Fibroblast of lung (primary cell): ENCODE measurements at regions not wholly inside any gene's neighbourhood (a gene's known extent, or its start where the extent isn't known, plus 50 kb on each side); places are given as distances from the start of the nearest gene placed in this dataset.

Experiments
- DNase-seq, 2 donors: peaks; one replicate each; pipeline versions ENCODE4 v3.0.0 to v3.0.0-alpha.2; 2010; ENCODE audit warnings: low read depth in 2 of 2
- H2AFZ ChIP-seq: 2 replicates; pipeline ENCODE4 v1.5.1; 2012; ENCODE audit warnings: low read length, control low read depth, inconsistent platforms
- H3K27ac ChIP-seq: 2 replicates; pipeline ENCODE4 v1.5.1; 2011; ENCODE audit warnings: low read length, control low read depth; ENCODE audit not compliant: insufficient read depth
- H3K27me3 ChIP-seq: 2 replicates; pipeline ENCODE4 v1.5.1; 2011; ENCODE audit warnings: mild to moderate bottlenecking, low read length; ENCODE audit not compliant: control insufficient read depth, insufficient read depth
- H3K36me3 ChIP-seq: 2 replicates; pipeline ENCODE4 v1.5.1; 2011; ENCODE audit warnings: low read length; ENCODE audit not compliant: control insufficient read depth, insufficient read depth
- H3K4me1 ChIP-seq: 2 replicates; pipeline ENCODE4 v1.5.1; 2011; ENCODE audit warnings: low read length; ENCODE audit not compliant: control insufficient read depth, insufficient read depth; ENCODE audit errors: extremely low read depth
- H3K4me2 ChIP-seq: 2 replicates; pipeline ENCODE4 v1.5.1; 2011; ENCODE audit warnings: low read length, control low read depth; ENCODE audit not compliant: insufficient read depth; ENCODE audit errors: extremely low read depth
- H3K4me3 ChIP-seq, 4 experiments: fragments of 200-600 bp in 1 of 4; sonication (generic) in 1 of 4; replicated peaks in 1 of 4; 2 replicates each; pipeline ENCODE4 v1.5.1; 2011 to 2016; ENCODE audit warnings: low read length in 4 of 4, low read depth in 3 of 4, mild to moderate bottlenecking in 3 of 4, control low read depth in 2 of 4, inconsistent platforms in 1 of 4, mixed read lengths in 1 of 4; ENCODE audit not compliant: insufficient read depth in 1 of 4; ENCODE audit errors: control extremely low read depth in 1 of 4
- H3K79me2 ChIP-seq: 2 replicates; pipeline ENCODE4 v1.5.1; 2012; ENCODE audit warnings: mild to moderate bottlenecking, low read length, inconsistent platforms; ENCODE audit not compliant: control insufficient read depth, insufficient read depth
- H3K9ac ChIP-seq: 2 replicates; pipeline ENCODE4 v1.5.1; 2011; ENCODE audit warnings: mild to moderate bottlenecking, low read length, control low read depth; ENCODE audit not compliant: insufficient read depth
- H3K9me3 ChIP-seq: 2 replicates; pipeline ENCODE4 v1.5.1; 2012; ENCODE audit warnings: low read depth, low read length; ENCODE audit not compliant: control insufficient read depth, insufficient read depth
- H4K20me1 ChIP-seq: 2 replicates; pipeline ENCODE4 v1.5.1; 2011; ENCODE audit warnings: low read length; ENCODE audit not compliant: control insufficient read depth, insufficient read depth; ENCODE audit errors: extremely low read depth
- CTCF ChIP-seq, 2 donors: IDR thresholded peaks in 1 of 2; conservative IDR thresholded peaks in 1 of 2; 1 replicate in 1 of 2; 2 replicates in 1 of 2; pipeline ENCODE4 v1.5.1; 2011 to 2012; ENCODE audit warnings: low read length in 2 of 2, control low read depth in 1 of 2, inconsistent platforms in 1 of 2, low read depth in 1 of 2, mild to moderate bottlenecking in 1 of 2
- EZH2 ChIP-seq: IDR thresholded peaks from 2 replicates; pipeline ENCODE4 v1.5.1; 2012; ENCODE audit warnings: low read length, control low read depth, mild to moderate bottlenecking; ENCODE audit errors: missing control alignments

- Histone ChIP-seq H3K79me2 (no peaks in the 10 kb centered on the region), H2AFZ (no peak overlapping the region), H4K20me1 (no peaks in the 10 kb centered on the region), H3K27ac (no peak overlapping the region), H3K9me3 (no peaks in the 10 kb centered on the region), H3K4me3 (no peak overlapping the region), H3K27me3 (no peaks in the 10 kb centered on the region), H3K9ac (no peak overlapping the region), H3K4me1 (peaks cover 2% of the 10 kb centered on the region), H3K36me3 (no peaks in the 10 kb centered on the region), H3K4me2 (no peak overlapping the region)
- TF ChIP-seq CTCF (conservative IDR thresholded peaks at IDR 0.05 in 1 of 2, IDR thresholded peaks at IDR 0.05 in 1 of 2; ENCODE audit: low read depth in 1 of 2, low read length in 2 of 2) = no peak
- no peak for TF ChIP-seq EZH2
- DNase-seq = no peak
Measured at GRCh38 chr10:89095701-89096391, 105.2 kb downstream of the FAS start.

GRCh38 chr10:89093728-89094127, 103.1 kb downstream of the FAS start:
- Histone ChIP-seq H3K27me3 (no peaks in the 10 kb centered on the region), H2AFZ (no peak overlapping the region)

GRCh38 chr10:89092981-89093380, 102.4 kb downstream of the FAS start:
- Histone ChIP-seq H3K27me3 (no peaks in the 10 kb centered on the region), H3K79me2 (no peaks in the 10 kb centered on the region), H3K4me2 (no peak overlapping the region), H3K4me1 (peaks cover 3% of the 10 kb centered on the region), H3K27ac (no peak overlapping the region), H3K9ac (no peak overlapping the region), H3K4me3 (no peak overlapping the region), H4K20me1 (no peaks in the 10 kb centered on the region), H3K36me3 (no peaks in the 10 kb centered on the region), H3K9me3 (no peaks in the 10 kb centered on the region), H2AFZ (no peak overlapping the region)
- no peak for TF ChIP-seq CTCF (conservative IDR thresholded peaks at IDR 0.05 in 1 of 2, IDR thresholded peaks at IDR 0.05 in 1 of 2; ENCODE audit: low read depth in 1 of 2, low read length in 2 of 2)
- no peak for TF ChIP-seq EZH2
- no peak for DNase-seq

More at GRCh38 chr10:89093728-89094127, 103.1 kb downstream of the FAS start:
- H4K20me1 ChIP-seq = no peaks in the 10 kb centered on the region
- TF ChIP-seq CTCF (conservative IDR thresholded peaks at IDR 0.05 in 1 of 2, IDR thresholded peaks at IDR 0.05 in 1 of 2; ENCODE audit: low read depth in 1 of 2, low read length in 2 of 2) = no peak
- TF ChIP-seq EZH2 = no peak
- peaks cover 3% of the 10 kb centered on the region for H3K4me1 ChIP-seq
- DNase-seq = no peak
- no peak overlapping the region for H3K9ac ChIP-seq
- no peak overlapping the region for H3K4me3 ChIP-seq
- H3K4me2 ChIP-seq = no peak overlapping the region
- H3K36me3 ChIP-seq = no peaks in the 10 kb centered on the region
- no peaks in the 10 kb centered on the region for H3K9me3 ChIP-seq
- H3K27ac ChIP-seq = no peak overlapping the region
- H3K79me2 ChIP-seq = no peaks in the 10 kb centered on the region
